ENCODE measurements at regions not wholly inside any gene's neighbourhood (a gene's known extent, or its start where the extent isn't known, plus 50 kb on each side); places are given as distances from the start of the nearest gene placed in this dataset.

DNA sequence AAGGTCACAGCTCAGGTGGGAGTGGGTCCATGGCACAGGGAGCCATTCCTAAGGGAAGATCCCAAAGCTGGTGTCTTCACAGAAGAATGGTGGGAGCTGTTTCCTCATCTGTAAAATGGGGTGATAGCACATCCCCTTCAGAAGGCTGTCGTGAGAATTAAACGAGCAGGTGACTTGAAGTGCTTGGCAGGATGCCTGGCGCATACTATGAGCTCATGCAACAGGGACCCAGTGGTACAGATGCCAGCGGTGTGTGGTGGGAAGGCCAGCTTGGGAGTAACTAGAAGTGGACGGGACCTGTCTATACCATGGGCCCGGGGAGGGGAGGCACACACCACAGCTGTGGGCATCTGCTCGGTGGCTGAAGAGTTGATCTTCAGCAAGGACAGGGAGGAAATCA is 189.3 kb upstream of the TNRC6C start:
- no peak for DNase-seq (ENCODE audit: low read depth in 2 of 2)

DNA sequence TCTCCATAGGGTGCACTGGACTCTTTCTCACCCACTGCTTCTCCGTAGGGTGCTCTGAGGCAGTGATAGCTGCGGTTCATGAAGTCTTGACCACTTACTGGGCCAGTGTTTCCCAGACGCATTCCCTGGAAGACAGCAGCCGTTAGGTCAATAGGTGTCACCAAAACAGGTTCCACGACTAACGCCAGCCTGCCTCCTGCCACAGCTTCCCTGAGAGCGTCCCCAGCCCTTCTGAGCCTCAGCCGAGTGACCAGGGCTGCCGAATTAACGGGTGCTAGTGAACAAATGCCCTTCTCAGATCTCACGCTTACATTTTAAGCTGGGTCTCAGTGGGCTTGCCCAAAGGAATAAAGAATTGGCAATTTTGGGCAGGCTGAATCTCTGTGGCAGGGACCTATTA is 188.7 kb upstream of the TNRC6C start:
- no peak for DNase-seq (ENCODE audit: low read depth in 2 of 2)

DNA sequence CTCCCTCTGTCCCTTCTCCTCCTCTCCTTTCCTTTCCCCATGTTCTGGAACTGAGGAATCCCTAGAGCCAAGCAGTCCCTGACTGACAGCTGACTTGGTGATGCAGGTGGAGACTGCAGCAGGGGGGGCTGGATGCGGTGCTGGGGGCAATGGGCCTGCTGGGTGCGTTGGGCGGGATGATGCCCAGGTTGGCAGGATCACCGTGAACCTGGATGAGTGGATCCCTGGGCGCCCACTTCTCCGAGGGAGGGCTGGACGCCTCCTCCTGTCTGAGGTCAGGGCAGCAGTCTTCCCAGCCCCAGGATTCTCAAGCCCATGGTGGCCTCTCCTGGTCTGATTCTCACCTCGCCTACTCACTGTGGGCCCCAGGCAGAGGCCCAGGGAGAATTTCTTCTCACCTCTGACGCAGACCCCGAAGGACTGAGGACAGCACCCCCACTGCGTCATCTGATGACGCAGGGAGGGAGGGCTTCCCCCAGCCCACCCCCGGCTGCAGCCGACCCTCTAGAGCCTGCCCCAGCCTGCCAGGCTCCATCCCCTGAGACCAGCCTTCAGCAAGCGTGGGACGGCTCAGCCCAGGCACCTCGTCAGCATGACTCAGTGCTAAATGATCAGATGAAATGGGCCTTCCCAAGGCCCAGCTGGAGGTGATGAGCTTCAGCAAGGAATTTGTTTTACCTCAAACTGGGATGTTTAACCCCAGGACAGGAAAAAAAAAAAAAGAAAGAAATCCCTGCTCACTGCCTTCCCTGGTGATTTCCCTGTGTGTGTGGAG is 188.0 kb upstream of the TNRC6C start:
- no peak for DNase-seq (ENCODE audit: low read depth in 2 of 2)

DNA sequence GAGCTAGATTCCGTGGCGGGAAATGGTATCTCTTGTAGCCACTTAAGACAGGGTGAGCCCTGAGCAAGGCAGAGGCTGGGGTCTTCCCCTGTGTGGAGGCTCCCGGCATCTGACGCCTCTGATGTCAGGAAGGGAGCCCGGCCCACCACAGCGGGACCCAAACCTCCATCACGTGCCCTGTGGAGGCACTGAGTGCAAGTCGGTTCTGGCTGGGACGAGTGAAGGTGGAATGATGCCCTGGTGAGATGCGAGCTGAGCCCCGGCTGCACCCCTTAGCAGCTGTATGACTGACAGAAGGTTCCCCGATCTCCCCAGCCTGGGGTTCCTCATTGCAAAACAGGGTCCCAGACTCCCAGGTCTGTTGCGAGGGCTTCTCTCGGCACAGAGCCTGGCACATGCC is 187.4 kb upstream of the TNRC6C start:
- DNase-seq (ENCODE audit: low read depth in 2 of 2), result no peak

DNA sequence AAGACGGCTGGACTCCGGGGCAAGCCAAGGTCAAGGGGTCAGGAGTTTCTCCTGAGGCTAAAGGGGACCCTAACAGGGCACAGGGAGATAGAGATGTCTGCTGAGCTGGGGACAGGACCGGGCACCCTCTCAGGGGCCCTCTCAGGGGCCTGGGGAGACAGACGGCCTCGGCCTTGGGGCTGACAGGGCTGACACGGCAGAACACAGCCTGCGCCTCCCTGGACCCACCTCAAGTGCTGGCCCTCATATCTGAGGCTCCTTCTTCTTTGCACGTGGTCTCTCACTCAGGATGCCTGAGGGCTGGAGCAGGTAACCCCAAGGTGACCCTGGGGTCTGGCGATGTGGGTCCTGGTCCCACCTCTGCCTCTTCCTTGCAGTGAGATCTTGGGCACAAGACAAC is 186.9 kb upstream of the TNRC6C start:
- DNase-seq (ENCODE audit: low read depth in 2 of 2), result no peak

DNA sequence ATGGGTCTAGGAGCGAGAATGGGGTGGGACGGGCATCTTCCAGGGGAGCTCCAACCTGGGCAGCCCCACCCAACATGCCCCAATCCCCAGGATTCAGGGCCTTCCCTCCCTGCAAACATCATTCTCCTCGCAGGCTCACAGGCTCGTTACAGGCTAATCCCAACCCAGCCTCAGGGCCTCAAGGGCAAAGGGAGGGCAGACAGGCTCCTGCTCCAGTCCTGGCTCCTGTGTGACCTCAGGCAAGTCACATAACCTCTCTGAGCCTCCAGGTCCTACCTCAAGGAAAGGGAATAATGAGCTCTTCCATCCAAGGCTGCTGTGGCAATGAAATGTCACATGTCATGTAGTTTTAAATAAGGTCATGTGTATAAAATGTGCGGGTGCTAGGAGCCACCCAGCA is 186.5 kb upstream of the TNRC6C start:
- DNase-seq (ENCODE audit: low read depth in 2 of 2), result no peak

DNA sequence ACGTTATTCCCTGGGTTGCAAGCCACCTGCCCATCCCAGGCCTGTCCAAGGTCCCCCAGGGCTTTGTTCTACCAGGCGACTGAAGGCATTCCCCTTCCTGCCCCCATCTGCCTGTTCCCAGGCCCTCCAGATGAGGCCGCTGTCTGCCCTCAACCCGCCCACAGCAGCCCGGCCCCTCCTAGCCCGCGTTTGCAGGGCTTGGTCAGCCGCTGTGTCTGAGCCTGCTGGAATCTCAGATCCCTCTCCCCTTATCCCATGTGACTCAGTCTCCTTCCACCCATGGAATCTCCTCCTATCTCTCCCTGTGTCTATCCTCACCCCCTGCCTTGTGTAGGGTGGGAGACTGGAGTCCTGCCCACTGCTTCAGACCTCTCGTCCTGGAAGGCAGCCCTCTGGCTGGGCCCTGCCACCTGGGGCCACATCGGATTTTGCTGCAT is 186.0 kb upstream of the TNRC6C start:
- DNase-seq (ENCODE audit: low read depth in 2 of 2), result peak; percentile 33 to 34

DNA sequence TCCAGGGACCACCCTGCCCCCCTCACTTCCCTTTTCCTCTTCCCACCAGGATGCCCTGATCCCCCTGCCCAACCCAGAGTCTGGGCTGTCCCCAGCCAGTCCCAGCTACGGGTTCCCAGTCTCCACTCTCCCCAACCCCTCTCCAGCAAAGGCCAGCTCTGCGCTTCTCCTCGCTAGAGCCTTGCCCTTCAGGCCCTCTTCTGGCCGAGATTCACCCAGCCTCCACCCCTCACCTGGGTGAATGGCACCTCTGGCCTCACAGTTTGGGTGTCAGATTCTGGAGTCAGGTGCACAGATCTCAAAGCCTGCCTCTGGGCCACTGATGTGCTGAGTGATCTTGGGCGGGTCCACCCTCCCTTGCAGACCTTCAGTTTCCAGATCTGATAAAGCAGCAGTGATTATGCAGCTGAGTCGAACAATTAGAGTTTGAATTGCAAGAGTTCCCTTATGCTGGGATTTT is 185.6 kb upstream of the TNRC6C start:
- no peak for DNase-seq (ENCODE audit: low read depth in 2 of 2)

DNA sequence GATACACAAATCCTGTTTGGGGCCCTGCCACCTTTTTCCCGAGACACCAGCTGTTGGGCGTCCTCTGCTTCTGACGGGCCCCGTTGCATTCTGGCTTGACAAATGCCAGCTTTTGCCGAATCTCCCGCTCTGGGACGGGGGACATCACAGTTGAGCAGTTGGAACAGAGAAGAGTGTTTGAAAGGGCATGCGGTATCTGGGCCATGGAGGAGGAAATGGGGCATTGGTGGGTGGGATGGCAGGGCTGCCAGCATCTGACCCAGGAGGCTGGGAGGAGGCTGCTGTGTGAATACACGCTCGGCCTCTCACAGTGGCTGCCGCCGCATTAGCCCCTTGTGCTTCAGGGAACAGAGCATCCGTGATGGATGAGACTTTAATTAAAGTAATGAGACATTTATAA is 184.3 kb upstream of the TNRC6C start:
- DNase-seq (ENCODE audit: low read depth in 2 of 2), result no peak

DNA sequence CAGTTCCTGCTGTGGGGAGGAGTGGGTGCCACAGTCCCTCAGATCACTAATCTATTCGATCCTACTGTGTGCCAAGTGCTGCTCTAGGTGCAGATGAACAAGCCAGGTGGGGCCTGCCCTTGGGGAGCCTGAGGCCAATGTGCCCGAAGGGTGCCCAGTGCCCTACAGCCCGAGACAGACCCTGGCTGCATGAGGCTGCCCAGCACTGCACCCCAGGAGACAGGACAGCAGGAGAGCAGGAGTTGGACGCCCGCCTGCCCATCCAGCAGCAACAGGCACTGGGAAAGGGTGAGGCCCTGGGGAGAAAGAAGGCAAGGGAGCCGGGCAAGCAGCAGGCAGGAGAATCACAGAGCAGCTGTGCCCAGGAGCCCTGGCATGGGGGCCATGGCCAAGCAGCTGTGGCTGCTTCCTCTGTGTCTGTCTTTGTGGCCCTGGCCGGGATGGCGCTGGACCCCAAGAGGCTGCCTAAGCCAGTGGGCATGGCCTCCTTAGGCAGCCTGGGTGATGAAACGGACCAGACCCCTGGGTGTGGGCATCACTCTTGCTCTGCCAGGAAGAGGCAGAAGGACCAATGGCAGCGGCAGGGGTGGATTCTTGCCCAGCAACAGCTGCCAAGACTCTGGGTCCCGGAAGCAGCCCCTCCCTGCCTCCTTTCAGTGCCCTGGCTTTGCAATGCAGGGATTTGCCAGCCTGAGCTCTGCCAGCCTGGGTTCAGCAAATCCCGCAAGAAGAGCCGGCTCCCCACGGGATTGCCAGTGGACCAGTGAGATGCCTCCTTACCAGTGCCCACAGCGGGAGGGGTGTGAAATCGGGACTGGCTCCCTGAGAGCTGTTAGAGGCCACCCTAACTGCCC is 179.6 kb upstream of the TNRC6C start:
- DNase-seq (ENCODE audit: low read depth in 2 of 2), result no peak

DNA sequence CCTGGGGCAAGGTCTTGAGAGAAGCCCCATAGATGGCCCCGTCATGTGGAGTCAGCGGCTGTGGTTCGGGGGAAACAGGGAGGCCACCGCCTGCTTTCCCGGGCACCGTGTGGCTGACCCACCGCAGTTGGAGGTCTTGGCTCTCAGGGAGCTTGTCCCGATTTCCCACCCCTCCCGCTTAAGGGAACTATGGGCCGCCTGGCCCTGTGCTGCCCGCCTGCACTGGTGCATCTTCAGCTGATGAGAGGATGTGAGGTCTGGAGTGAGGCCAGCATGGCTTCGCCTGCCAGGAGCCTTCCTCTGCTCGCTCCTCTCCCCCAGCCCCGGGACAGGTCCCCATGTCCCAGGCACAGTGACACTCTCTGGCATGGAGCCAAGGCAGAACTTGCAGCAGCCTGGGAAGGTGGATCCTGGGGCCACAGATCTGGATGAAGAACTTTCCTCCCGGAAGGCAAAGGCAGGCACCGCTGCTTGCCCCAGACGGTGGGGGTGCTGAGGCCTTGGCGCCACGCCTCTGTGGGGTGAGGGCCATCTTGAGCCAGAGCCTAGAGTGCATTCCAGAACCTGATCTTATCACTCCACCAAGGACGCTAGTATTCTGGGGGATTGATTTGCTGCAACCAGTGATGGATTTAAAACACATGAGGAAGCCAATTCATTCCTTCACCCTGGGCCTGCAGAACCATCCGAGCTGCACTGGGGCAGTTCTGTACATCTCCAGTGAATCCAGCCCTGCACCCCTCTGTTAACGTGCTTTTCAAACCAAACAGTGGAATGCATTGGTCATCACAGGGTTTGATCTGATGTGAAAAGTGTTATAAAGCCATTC is 178.6 kb upstream of the TNRC6C start:
- DNase-seq (ENCODE audit: low read depth in 2 of 2), result no peak

DNA sequence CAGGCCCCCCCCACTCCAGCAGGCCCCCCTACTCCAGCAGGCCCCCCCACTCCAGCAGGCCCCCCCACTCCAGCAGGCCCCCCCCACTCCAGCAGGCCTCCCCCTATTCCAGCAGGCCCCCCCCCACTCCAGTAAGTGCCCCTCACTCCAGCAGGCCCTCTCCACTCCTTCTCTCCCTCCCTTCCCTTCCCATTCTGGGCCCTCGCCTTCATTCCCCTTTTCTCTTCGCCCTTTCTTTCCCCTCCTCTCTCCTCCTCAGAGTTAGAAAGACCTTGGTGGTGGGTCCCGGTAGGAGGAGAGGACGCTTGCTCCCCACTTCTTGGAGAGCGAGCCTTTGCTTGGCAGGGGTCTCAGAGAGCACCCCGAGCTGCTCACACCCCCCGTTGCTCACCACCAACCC is 177.0 kb upstream of the TNRC6C start:
- no peak for DNase-seq (ENCODE audit: low read depth in 2 of 2)

DNA sequence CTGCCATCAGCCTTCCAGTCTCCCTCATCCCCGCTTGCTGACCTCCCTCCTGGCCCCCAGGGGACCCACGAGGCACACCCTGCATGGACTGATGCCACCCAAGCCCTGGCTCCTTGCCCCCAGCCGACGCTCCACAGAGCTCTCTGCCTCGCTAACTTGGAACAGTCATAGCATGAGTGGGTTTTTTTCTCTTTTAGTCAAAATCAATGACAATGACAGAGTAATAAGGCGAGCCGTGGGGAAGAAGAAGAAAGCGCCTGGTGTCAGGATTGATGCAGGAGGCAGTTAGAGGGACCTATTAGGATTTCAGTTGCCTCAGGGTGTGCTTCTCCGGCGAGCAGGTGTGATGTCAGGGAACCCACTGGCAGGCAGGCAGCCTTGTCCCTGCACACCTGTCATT is 176.3 kb upstream of the TNRC6C start:
- DNase-seq (ENCODE audit: low read depth in 2 of 2), result no peak

DNA sequence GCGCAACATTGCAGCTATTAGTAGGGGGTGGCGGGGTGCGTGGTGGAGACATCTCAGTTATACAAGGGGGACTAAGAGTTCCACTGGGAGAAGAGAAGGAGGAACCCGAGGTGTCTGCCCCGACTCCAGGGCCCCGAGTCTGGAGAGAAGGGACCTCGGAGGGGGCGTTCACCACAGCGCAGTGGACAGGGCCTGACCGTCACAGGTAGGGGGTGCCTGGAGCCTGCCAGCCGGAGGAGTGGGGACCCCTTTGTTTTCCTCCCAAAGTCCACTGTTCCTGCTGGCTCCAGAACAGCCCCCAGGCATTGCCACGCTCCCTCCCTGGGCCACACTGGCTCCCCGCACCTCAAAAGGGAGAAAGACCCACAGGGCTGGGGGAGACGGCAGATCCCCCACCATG is 175.9 kb upstream of the TNRC6C start:
- no peak for DNase-seq (ENCODE audit: low read depth in 2 of 2)

DNA sequence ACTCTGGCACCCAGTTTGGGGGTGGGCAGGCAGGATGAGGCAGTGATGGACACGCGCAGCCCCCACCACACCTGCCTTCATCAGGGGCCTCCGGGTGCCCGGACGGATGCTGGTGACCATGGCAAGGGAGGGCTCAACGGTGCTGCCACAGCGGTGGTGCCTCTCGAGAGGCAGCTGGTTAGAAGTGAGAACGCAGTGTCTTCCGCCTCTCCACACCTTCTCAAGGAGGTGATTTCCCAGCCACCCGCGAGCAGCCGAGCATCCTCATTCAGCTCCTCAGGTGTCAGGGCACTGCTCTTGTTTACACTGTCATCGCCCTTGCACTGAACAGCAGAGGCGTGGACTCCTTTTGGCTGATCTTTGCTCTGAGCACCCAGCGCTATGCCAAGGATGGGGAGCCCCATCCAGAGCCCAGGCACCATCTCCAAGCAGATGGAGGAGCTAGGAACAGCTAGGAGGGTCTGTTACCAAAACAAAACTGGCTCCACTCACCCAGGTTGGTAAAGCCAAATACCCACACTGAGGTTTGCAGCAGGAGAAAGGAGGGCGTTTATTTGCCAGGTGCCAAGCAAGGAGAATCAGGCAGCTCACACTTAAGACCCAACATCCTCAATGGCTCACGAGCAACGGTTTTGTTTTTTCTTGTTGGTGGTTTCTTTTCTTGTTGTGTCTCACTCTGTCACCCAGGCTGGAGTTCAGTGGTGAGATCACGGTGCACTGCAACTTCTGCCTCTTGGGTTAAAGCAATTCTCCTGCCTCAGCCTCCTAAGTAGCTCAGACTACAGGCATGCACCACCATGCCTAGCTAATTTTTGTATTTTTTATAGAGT is 174.3 kb upstream of the TNRC6C start:
- DNase-seq (ENCODE audit: low read depth in 2 of 2), result peak; percentile 43 to 54

DNA sequence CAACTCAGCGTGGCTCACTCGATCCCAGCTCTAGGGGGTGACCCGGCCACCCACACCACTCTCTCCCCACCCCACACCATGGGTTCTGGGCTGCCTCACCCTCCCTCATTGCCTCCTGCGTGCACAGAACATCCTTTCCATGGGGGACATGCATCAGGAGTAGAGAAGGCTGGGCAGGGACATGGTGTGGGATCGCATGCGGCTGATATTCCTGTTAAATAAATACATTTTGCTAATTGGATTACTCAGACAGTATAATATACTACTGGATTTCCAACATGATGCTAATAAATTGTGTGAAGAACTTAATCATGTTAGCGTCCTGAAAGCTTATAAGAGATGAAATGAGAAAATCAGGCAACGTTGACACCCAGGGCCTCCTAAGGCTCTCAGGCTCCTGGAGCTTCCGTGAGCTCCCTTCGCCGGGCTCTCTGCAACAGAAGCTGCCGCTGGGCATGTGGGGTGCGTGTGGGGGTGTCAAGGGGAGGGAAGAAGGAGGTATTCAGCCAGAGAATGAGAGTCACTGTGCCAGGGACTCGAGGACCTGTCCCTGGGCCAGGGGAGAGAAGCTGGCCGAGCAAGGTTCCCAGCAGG is 173.1 kb upstream of the TNRC6C start:
- no peak for DNase-seq (ENCODE audit: low read depth in 2 of 2)

DNA sequence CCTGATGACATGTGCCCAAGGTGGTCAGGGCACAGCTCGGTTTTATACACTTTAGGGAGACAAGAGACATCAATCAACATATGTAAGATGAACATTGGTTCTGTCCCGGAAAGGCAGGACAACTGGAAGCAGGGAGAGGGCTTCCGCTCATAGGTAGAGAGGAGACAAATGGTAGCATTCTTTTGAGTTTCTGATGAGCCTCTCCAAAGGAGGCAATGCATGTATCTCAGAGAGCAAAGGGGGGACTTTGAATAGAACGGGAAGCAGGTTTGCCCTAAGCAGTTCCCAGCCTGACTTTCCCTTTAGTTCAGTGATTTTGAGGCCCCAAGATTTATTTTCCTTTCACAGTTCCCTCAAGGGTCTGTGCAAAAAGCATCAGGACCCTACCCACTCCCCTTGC is 172.4 kb upstream of the TNRC6C start:
- DNase-seq (ENCODE audit: low read depth in 2 of 2), result no peak

DNA sequence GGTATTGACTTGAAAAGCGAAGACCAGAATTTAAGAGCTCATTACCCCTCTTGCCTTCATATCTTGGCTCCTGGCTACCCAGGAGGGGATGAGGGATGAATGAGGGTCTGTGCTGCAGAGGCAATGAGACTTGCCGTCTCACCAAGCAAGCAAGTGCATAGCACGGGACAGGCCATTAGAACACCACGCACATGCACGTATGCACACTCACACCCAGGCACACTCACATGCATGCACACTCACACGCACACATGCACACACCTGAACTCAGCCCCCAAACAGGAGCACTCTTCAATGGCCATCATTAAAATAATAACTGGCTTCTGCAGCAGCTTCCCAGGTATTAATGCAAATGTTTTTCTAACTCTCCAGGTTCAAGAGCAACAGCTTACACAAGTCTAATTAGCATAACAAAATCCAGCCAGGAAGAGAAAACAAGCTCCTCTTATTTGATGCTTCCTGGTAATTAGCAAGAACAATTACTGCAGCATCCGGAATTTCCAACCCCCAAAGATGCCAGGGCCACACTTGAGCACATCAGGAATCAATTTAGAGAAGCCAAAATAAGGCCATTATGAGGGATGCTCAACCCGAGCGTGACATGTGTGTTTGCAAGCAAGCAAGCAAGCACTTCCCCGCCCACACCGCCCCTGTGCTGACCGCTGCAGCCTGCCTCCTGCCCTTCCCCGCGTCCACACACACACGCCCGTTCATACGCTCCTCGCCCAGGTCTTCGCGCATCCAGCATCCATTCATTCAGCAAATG is 171.6 kb upstream of the TNRC6C start:
- DNase-seq (ENCODE audit: low read depth in 2 of 2), result no peak

DNA sequence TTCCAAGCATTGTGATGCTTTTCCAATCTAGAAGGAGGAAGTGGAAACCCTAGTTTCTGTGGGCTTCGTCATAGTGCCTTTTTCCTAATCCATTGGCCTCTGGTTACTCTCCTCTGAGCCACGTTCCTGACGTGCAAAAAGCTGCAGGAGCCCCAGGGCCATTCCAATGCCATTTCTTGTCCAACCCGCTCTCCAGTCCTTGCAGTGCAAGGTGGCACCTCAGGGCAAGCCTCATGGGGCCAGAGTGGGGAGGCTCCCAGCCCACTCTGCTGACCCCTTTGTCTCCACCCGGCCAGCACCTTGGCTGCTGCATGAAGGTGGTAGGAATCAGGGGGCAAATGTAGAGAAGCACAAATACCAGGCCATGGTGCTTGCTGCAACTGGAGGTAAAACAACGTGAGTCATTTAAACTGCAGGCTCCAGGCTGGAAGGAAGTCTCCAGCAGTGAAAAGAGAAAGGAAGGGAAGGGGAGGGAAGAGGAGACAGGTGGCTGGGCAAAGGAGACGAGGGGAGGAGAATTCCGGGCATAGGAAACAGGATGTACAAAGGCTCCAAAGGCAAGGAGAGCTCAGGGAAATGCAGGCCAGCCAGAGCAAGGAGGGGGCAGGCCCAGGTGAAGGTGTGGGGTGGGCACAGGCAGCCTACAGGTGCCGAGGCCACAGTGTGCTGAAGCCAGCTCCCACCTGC is 168.2 kb upstream of the TNRC6C start:
- no peak for DNase-seq (ENCODE audit: low read depth in 2 of 2)

DNA sequence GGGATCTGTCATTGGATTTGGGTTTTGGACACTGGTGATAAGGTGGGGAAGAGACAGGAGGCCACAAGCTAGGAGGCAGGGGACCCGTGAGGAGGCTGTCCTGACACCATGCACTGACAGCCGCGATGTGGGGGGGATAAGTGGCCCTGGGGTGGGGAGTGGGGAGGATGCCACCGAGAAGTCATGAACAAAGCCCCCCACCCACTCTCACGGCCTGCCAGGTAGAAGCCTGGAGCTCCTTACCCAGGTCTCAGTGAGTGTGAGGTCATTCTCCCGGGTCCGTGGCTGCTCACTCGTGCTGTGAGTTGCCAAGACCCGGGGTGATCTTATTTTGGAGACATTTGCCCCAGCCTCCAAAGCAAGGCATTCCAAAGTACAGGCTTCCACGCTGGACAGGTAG is 165.9 kb upstream of the TNRC6C start:
- DNase-seq (ENCODE audit: low read depth in 2 of 2), result no peak

Measured in stimulated activated CD8-positive, alpha-beta memory T cell treated with anti-CD3 and anti-CD28 coated beads, Interleukin-15, amount 100 ng/mL, for 4 hours (primary cell).